GM12878 (cell line): ENCODE measurements at regions not wholly inside any gene's neighbourhood (a gene's known extent, or its start where the extent isn't known, plus 50 kb on each side); places are given as distances from the start of the nearest gene placed in this dataset.

ENCODE experiments used
- ATAC-seq: fragments of 200-7000 bp; cut with Tn5 transposase; 3 replicates; pipeline ENCODE4 v1.9.1; 2020; ENCODE audit warnings: mild to moderate bottlenecking, moderate library complexity
- BruUV-seq: library from RNA; stranded (reverse); fragments of 400-500 nt; replicated peaks from 2 replicates; lab custom pipeline; 2021; lab: Mats Ljungman, UMichigan
- CTCF ChIA-PET: fragments of 300-600 bp; sonication (Branson Sonifier 250); formaldehyde crosslinking; extraction: SDS; loops from one replicate; lab custom pipeline; 2021; ENCODE audit warnings: inconsistent platforms; lab: Yijun Ruan, JAX
- POLR2A ChIA-PET: fragments of 350-600 bp; formaldehyde crosslinking; extraction: SDS; loops from one replicate; lab custom pipeline; 2021; ENCODE audit warnings: inconsistent platforms; lab: Charles Lee
- RAD21 ChIA-PET: fragments of 300-600 bp; sonication (Branson Sonifier 250); formaldehyde crosslinking; loops from one replicate; lab custom pipeline; 2023; ENCODE audit warnings: antibody characterized with exemption; ENCODE audit not compliant: unreplicated experiment; lab: Charles Lee
- SMC1A ChIA-PET: fragments of 300-600 bp; sonication (Branson Sonifier 250); formaldehyde crosslinking; loops from one replicate; lab custom pipeline; 2023; ENCODE audit not compliant: unreplicated experiment, uncharacterized antibody; lab: Charles Lee
- DNase-seq: peaks from one replicate; pipeline ENCODE4 v3.0.0-alpha.2; 2011; ENCODE audit warnings: low read depth, low spot score
- FAIRE-seq: peaks from 3 replicates; lab custom pipeline; 2011; peaks lifted over from hg19 to GRCh38; lab: Jason Lieb, UNC
- H2AFZ ChIP-seq: 2 replicates; pipeline ENCODE4 v1.6.0; 2011; ENCODE audit warnings: low read depth, low read length, control low read depth; ENCODE audit not compliant: control insufficient read depth
- H3K27ac ChIP-seq: 2 replicates; pipeline ENCODE4 v1.5.1; 2011; ENCODE audit warnings: control low read depth; ENCODE audit not compliant: control insufficient read depth, insufficient read depth
- H3K27me3 ChIP-seq, 2 experiments: replicated peaks in 1 of 2; 2 replicates each; pipeline versions ENCODE4 v1.6.0 to v1.6.1; 2011; ENCODE audit warnings: low read length in 1 of 2; ENCODE audit not compliant: control insufficient read depth in 2 of 2, insufficient read depth in 2 of 2
- H3K36me3 ChIP-seq, 2 experiments: 2 replicates each; pipeline ENCODE4 v1.5.1; 2011; ENCODE audit warnings: low read length in 1 of 2; ENCODE audit not compliant: control insufficient read depth in 2 of 2, insufficient read depth in 2 of 2
- H3K4me1 ChIP-seq: 2 replicates; pipeline ENCODE4 v1.6.1; 2011; ENCODE audit warnings: mild to moderate bottlenecking, low read length, moderate library complexity, mixed read lengths; ENCODE audit not compliant: control insufficient read depth, insufficient read depth
- H3K4me2 ChIP-seq: 2 replicates; pipeline ENCODE4 v1.6.0; 2011; ENCODE audit warnings: control low read depth; ENCODE audit not compliant: control insufficient read depth, insufficient read depth
- H3K4me3 ChIP-seq: fragments of 200-600 bp; sonication (generic); 2 replicates; pipeline ENCODE4 v1.5.1; 2016
- H3K79me2 ChIP-seq: 2 replicates; pipeline ENCODE4 v1.6.0; 2011; ENCODE audit warnings: low read length; ENCODE audit not compliant: control insufficient read depth, insufficient read depth
- H3K9ac ChIP-seq: 2 replicates; pipeline ENCODE4 v1.8.0; 2011; ENCODE audit warnings: low read length, control low read depth, mixed read lengths; ENCODE audit not compliant: control insufficient read depth, insufficient read depth
- H3K9me3 ChIP-seq: replicated peaks from 3 replicates; pipeline ENCODE4 v1.5.1; 2011; ENCODE audit warnings: mild to moderate bottlenecking, low read length; ENCODE audit not compliant: control insufficient read depth, insufficient read depth
- H4K20me1 ChIP-seq: 2 replicates; pipeline ENCODE4 v1.6.0; 2011; ENCODE audit not compliant: control insufficient read depth, insufficient read depth
- BACH1 ChIP-seq: fragments of 450-650 bp; IDR thresholded peaks from 2 replicates; pipeline ENCODE4 v1.6.1; 2017; ENCODE audit warnings: mild to moderate bottlenecking, borderline replicate concordance
- MEF2B ChIP-seq: fragments of 450-650 bp; IDR thresholded peaks from 2 replicates; pipeline ENCODE4 v1.6.1; 2018; ENCODE audit warnings: mild to moderate bottlenecking, moderate library complexity; ENCODE audit not compliant: partially characterized antibody, poor library complexity, severe bottlenecking
- NR2C2 ChIP-seq: IDR thresholded peaks from 2 replicates; pipeline ENCODE4 v1.6.1; 2011; ENCODE audit warnings: borderline replicate concordance, low read depth; ENCODE audit not compliant: control insufficient read depth, insufficient read length
- PAX5 ChIP-seq: IDR thresholded peaks from 2 replicates; pipeline ENCODE4 v1.6.1; 2011; ENCODE audit warnings: low read depth, low read length, borderline replicate concordance
- SIX5 ChIP-seq: IDR thresholded peaks from 2 replicates; pipeline ENCODE4 v1.6.1; 2011; ENCODE audit warnings: mild to moderate bottlenecking, low read depth, low read length, moderate library complexity; ENCODE audit not compliant: severe bottlenecking
- SMARCA5 ChIP-seq: fragments of 450-650 bp; IDR thresholded peaks from 2 replicates; pipeline ENCODE4 v1.6.1; 2017; ENCODE audit warnings: mild to moderate bottlenecking
- SUZ12 ChIP-seq: fragments of 200-600 bp; sonication (generic); IDR thresholded peaks from one replicate; pipeline ENCODE4 v1.6.1; 2018; ENCODE audit warnings: antibody characterized with exemption, mild to moderate bottlenecking; ENCODE audit not compliant: unreplicated experiment
- YBX1 ChIP-seq: fragments of 450-650 bp; IDR thresholded peaks from 2 replicates; pipeline ENCODE4 v1.6.1; 2016; ENCODE audit warnings: antibody characterized with exemption
- YY1 ChIP-seq: IDR thresholded peaks from 2 replicates; pipeline ENCODE4 v1.6.1; 2011; ENCODE audit warnings: low read depth, mild to moderate bottlenecking, low read length
- ZNF217 ChIP-seq: fragments of 450-650 bp; IDR thresholded peaks from 2 replicates; pipeline ENCODE4 v1.6.1; 2017; ENCODE audit warnings: antibody characterized with exemption, mild to moderate bottlenecking
- ZSCAN29 ChIP-seq: fragments of 450-650 bp; IDR thresholded peaks from 2 replicates; pipeline ENCODE4 v1.6.1; 2017; ENCODE audit warnings: mild to moderate bottlenecking, moderate library complexity
- WGBS: methylation state at CpG from one replicate; pipeline ENCODE4 v1.1.6; 2016; ENCODE audit warnings: low lambda C conversion rate; ENCODE audit not compliant: insufficient replicate concordance, insufficient coverage; ENCODE audit errors: missing lambda C conversion rate; 5-methylcytosine and 5-hydroxymethylcytosine counted together
- in situ Hi-C: fragments of 300-500 bp; cut with MboI; formaldehyde crosslinking; loops from 9 replicates; pipeline ENCODE4 v1.14.3; 2018; ENCODE audit warnings: mixed read lengths
- intact Hi-C: fragments of 100-400 bp; cut with micrococcal nuclease; formaldehyde crosslinking; loops from one replicate; pipeline ENCODE4 v1.14.2; 2022; ENCODE audit not compliant: unreplicated experiment
- TF ChIP-seq, protein P1 (sequence below): fragments of 450-650 bp; IDR thresholded peaks from 2 replicates; pipeline ENCODE4 v1.6.1; 2018; ENCODE audit warnings: borderline replicate concordance, mild to moderate bottlenecking; ENCODE audit not compliant: partially characterized antibody
- TF ChIP-seq, protein P2 (sequence below): fragments of 450-650 bp; IDR thresholded peaks from 2 replicates; pipeline ENCODE4 v1.6.1; 2017; ENCODE audit warnings: mild to moderate bottlenecking
- TF ChIP-seq, protein P3 (sequence below): IDR thresholded peaks from 2 replicates; pipeline ENCODE4 v1.6.1; 2011; ENCODE audit warnings: borderline replicate concordance, low read depth, mild to moderate bottlenecking, moderate library complexity, mixed read lengths, low read length; ENCODE audit not compliant: insufficient read depth; ENCODE audit errors: extremely low read length

DNA sequence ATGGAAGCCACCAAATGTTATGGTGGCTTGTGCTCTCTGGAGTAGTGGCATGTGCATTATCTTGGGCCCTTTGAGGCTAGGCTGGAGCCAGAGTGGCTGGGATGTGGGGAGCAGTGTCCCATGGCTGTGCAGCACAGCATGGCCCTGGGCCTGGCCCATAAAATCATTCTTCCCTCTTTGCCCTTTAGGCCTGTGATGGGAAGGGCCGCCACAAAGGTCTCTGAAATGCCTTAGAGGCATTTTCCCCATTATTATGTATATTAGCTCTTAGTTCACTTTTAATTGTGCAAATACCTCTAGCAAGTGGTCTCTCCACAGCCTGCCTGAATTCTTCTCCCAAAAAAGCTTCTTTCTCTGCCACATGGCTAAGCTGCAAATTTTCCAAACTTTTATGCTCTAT, 297.3 kb upstream of the IRAK1BP1 start (continued):
- TF ChIP-seq ZNF217 (no peak), YBX1 (no peak), SMARCA5 (no peak), ZSCAN29 (no peak), NR2C2 (no peak), MEF2B (no peak), BACH1 (no peak)

DNA sequence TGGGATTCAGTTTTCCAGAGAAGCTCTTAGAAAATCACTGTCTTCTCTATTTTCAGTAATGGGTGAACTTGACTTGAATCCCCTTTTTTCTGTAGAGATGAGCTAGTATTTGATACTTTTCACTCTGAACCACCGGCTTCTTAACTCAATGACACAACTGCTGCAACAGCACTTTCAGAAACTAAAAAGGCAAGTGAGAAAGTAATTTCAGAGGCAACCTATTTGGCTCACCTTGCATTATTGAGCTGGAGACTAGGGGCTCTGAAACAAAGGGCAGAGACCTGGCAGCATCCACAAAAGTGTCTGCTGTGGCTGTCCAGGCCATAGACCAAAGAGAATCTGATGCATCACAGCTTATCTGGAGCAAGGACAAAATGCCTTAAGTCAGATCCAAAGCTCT, 289.8 kb upstream of the IRAK1BP1 start:
- no TSS peak for BruUV-seq
- no peak overlapping the region for H3K4me2 ChIP-seq
- no peak overlapping the region for H2AFZ ChIP-seq
- ChIA-PET CTCF (no interaction called here), SMC1A (interaction anchor here (0.6 to 1.5 kb wide), 2 partner anchors 10 to 11 kb away, joined by 4 read pairs; no protein-coding TSS in a partner anchor), RAD21 (no interaction called here), POLR2A (no interaction called here)
- H4K20me1 ChIP-seq = no peaks in the 10 kb centered on the region
- WGBS = 44% methylated on average over 1 of the region's 1 CpG
- no peaks in the 10 kb centered on the region for H3K36me3 ChIP-seq
- no peaks in the 10 kb centered on the region for H3K9me3 ChIP-seq
- no peak for ATAC-seq
- no peaks in the 10 kb centered on the region for H3K4me1 ChIP-seq
- H3K27me3 ChIP-seq = no peaks in the 10 kb centered on the region
- no peak overlapping the region for H3K9ac ChIP-seq
- in situ Hi-C loops = no loop called here
- FAIRE-seq = no peak
- no peaks in the 10 kb centered on the region for H3K79me2 ChIP-seq
- no peak overlapping the region for H3K4me3 ChIP-seq
- no peak for TF ChIP-seq PAX5
- TF ChIP-seq YBX1 = no peak
- TF ChIP-seq, protein P1, sequence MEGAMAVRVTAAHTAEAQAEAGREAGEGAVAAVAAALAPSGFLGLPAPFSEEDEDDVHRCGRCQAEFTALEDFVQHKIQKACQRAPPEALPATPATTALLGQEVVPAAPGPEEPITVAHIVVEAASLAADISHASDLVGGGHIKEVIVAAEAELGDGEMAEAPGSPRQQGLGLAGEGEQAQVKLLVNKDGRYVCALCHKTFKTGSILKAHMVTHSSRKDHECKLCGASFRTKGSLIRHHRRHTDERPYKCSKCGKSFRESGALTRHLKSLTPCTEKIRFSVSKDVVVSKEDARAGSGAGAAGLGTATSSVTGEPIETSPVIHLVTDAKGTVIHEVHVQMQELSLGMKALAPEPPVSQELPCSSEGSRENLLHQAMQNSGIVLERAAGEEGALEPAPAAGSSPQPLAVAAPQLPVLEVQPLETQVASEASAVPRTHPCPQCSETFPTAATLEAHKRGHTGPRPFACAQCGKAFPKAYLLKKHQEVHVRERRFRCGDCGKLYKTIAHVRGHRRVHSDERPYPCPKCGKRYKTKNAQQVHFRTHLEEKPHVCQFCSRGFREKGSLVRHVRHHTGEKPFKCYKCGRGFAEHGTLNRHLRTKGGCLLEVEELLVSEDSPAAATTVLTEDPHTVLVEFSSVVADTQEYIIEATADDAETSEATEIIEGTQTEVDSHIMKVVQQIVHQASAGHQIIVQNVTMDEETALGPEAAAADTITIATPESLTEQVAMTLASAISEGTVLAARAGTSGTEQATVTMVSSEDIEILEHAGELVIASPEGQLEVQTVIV = no peak
- no peak for TF ChIP-seq SUZ12
- TF ChIP-seq, protein P2, sequence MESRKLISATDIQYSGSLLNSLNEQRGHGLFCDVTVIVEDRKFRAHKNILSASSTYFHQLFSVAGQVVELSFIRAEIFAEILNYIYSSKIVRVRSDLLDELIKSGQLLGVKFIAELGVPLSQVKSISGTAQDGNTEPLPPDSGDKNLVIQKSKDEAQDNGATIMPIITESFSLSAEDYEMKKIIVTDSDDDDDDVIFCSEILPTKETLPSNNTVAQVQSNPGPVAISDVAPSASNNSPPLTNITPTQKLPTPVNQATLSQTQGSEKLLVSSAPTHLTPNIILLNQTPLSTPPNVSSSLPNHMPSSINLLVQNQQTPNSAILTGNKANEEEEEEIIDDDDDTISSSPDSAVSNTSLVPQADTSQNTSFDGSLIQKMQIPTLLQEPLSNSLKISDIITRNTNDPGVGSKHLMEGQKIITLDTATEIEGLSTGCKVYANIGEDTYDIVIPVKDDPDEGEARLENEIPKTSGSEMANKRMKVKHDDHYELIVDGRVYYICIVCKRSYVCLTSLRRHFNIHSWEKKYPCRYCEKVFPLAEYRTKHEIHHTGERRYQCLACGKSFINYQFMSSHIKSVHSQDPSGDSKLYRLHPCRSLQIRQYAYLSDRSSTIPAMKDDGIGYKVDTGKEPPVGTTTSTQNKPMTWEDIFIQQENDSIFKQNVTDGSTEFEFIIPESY = no peak
- TF ChIP-seq, protein P3, sequence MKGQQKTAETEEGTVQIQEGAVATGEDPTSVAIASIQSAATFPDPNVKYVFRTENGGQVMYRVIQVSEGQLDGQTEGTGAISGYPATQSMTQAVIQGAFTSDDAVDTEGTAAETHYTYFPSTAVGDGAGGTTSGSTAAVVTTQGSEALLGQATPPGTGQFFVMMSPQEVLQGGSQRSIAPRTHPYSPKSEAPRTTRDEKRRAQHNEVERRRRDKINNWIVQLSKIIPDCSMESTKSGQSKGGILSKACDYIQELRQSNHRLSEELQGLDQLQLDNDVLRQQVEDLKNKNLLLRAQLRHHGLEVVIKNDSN = no peak
- no peak for TF ChIP-seq YY1
- TF ChIP-seq SIX5 = no peak
- DNase-seq = no peak
- no peak overlapping the region for H3K27ac ChIP-seq
- intact Hi-C loops = no loop called here
